ENCODE measurements at regions not wholly inside any gene's neighbourhood (a gene's known extent, or its start where the extent isn't known, plus 50 kb on each side); places are given as distances from the start of the nearest gene placed in this dataset.
"Not testable (repeated sequence)": the region's sequence is repeated elsewhere in the genome, so short reads cannot be mapped to it uniquely, and the experiment has no call there.

DNA sequence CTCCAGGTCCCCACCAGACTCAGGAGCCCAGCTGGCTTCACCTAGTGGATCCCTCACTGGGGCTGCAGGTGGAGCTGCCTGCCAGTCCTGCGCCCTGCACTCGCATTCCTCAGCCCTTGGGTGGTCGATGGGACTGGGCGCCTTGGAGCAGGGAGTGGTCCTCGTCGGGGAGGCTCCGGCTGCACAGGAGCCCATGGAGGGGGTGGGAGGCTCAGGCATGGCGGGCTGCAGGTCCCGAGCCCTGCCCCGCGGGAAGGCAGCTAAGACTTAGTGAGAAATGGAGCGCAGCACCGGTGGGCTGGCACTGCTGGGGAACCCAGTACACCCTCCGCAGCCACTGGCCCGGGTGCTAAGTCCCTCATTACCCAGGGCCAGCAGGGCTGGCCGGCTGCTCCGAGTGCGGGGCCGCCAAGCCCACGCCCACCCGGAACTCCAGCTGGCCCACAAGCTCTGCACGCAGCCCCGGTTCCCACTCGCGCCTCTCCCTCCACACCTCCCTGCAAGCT lies 203.4 kb downstream of the DSC3 start:
- not testable (repeated sequence) for DNase-seq (ENCODE audit: low read depth in 2 of 3, low spot score in 2 of 3)

- DNase-seq (ENCODE audit: low read depth in 2 of 3, low spot score in 2 of 3) = no peak
These were observed 213.8 kb downstream of the DSC3 start for GRCh38 chr18:30828700-30829099.

DNA sequence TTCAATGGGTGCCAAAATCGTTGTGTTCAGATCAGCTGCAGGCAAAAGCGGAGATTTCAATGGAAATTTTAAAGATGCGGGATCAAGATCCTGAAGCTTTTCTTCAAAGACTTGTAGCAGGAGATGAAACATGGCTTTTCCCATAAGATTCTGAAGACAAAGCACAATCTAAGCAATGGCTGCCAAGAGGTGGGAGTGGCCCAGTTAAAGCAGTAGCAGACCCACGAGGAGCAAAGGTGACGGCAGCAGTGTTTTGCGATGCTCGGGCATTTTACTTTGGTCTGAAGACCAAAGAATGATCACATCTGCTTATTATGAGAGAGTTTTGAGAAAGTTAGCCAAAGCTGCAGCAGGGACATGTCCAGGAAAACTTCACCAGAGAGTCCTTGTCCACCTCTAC lies 222.9 kb downstream of the DSC3 start:
- no peak for DNase-seq (ENCODE audit: low read depth in 2 of 3, low spot score in 2 of 3)

DNA sequence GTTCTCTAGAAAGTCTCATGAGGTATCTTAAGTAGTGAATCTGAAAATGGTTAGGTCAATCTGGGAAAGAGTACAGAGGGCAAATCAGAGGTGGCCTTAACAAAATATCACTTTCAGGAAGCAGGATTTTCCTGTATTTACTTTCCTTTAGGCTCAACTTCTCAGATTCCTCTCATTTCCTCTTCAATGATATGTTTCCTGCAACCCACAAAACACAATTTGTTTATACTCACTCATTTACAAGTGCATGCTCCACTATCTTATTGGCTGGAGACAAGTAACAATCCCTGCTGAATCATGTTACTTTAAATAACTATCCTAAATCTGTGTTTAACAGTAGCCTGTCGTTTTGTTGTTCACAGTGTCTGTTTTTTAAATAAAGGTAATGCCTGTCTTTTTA lies 228.1 kb downstream of the DSC3 start:
- no peak for DNase-seq (ENCODE audit: low read depth in 2 of 3, low spot score in 2 of 3)

DNA sequence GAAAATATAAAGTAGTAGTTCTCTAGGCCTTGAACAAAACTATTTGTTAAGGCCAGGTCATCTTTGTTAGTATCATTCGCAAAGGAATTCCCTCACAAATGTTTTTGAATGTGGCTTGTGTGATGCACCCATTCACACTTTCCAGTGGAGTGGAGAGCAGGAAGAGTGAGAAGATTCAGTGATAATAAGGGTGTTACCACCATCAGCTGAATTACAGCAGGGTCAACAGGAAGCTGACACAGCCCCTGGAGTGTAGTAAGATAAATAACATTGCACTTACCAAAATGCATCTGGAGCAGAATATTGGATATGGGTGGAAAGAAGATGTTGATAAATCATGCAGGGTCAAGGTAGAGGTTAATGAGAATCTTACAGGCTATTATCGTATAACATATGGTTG lies 231.0 kb downstream of the DSC3 start:
- no peak for DNase-seq (ENCODE audit: low read depth in 2 of 3, low spot score in 2 of 3)

GRCh38 chr18:30810580-30810979 lies 232.0 kb downstream of the DSC3 start:
- no peak for DNase-seq (ENCODE audit: low read depth in 2 of 3, low spot score in 2 of 3)

DNA sequence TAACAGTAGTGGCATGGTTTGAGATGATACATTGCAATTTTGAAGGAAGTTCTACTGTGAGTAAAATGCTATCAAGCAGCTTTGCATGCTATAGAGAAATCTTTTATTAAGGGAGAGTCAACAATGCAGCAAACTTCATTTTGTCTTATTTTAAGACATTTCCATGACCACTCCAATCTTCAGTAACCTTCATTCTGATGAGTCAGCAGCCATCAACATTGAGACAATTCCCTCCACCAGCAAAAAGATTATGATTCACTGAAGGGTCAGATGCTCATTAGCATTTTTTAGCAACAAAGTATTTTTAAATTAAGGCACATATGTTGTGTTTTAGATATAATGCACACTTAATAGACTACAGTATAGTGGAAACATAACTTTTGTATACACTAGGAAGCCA lies 235.7 kb downstream of the DSC3 start:
- no peak for DNase-seq (ENCODE audit: low read depth in 2 of 3, low spot score in 2 of 3)

- no peak for DNase-seq (ENCODE audit: low read depth in 2 of 3, low spot score in 2 of 3)
These were observed 241.7 kb downstream of the DSC3 start for GRCh38 chr18:30800800-30801199.

GRCh38 chr18:30792051-30792450 lies 250.5 kb downstream of the DSC3 start:
- no peak for DNase-seq (ENCODE audit: low read depth in 2 of 3, low spot score in 2 of 3)

DNA sequence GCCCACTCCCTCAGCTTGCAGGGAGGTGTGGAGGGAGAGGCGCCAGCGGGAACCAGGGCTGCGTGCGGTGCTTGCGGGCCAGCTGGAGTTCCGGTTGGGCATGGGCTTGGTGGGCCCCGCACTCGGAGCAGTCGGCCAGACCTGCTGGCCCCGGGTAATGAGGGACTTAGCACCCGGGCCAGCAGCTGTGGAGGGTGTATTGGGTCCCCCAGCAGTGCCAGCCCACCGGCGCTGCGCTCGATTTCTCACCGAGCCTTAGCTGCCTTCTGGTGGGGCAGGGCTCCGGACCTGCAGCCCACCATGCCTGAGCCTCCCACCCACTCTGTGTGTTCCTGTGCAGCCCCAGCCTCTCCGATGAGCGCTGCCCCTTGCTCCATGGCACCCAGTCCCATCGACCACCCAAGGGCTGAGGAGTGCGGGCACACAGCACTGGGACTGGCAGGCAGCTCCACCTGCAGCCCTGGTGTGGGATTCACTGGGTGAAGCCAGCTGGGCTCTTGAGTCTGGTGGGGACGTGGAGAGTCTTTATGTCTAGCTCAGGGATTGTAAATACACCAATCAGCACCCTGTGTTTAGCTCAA lies 254.0 kb downstream of the DSC3 start:
- DNase-seq (ENCODE audit: low read depth in 2 of 3, low spot score in 2 of 3) = not testable (repeated sequence)

DNA sequence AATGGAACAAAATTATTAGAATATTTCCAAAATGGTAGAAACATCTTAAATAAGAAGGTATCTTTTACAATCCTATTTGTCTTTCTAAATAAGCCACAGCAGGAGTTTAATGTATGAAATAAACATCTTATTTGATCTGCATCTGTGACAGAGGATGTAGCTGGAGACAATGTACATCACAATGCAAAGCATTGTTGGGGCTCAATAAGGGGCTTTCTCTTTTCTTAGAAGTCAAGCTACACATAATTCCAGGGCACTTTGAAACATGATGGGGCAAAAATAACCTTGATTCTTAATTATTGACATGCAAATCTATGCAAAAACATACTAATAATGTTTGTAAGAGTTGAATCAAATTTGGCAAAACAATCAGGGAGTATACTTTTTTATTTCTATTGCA lies 255.1 kb downstream of the DSC3 start:
- DNase-seq (ENCODE audit: low read depth in 2 of 3, low spot score in 2 of 3) = no peak

DNA sequence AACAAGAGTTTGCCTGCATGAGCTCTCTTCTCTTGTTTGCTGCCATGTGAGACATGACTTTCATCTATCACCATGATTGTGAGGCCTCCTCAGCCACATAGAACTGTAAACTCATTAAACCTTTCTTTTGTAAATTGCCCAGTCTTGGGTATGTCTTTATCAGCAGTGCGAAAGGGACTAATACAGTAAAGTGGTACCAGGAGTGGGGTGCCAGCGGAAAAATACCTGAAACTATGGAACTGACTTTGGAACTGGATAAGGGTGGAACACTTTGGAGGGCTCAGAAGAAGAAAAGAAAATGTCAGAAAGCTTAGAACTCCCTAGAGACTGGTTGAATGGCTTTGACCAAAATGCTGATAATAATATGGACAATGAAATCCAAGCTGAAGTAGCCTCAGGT lies 260.9 kb downstream of the DSC3 start:
- DNase-seq (ENCODE audit: low read depth in 2 of 3, low spot score in 2 of 3) = no peak

DNA sequence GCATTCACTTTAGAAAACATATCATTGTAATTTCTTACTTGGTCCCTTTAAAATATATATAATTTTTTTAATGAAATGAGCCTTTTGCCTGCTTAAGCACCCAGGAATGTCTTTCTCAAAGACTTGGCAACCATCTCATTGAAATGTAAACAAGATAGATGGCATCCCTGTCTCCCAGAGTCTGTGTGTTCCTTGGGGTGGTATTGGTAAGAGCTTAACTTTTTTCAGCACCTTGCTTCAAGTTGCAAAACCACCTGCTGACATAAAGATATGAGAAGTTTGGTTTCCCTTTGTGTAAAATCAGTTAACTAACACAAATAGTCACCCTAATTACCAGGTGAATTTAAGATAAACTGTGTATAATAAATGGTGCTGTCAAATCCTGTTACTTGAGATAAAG lies 266.9 kb downstream of the DSC3 start:
- DNase-seq (ENCODE audit: low read depth in 2 of 3, low spot score in 2 of 3) = no peak

DNA sequence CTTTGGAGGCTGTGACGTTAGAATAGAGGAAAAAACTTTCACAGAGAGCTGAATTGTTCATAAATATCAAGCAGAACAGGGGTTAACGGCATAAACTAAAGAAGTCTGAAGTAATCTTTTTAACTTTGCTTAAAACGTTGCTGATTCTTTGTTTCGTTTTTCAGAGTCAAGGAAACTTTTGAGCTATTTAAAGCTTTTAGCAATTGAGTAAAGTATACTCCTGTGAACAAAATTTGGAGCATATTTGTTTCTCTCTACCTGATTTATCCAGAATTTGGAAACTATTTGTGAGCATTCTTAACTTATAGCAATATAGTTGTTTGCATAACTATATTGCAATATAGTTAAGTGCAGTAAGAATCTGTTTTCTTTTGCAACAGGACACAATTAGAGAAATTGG lies 270.4 kb downstream of the DSC3 start:
- DNase-seq (ENCODE audit: low read depth in 2 of 3, low spot score in 2 of 3) = not testable (repeated sequence)

GRCh38 chr18:30766053-30766452 lies 276.5 kb downstream of the DSC3 start:
- no peak for DNase-seq (ENCODE audit: low read depth in 2 of 3, low spot score in 2 of 3)

- DNase-seq (ENCODE audit: low read depth in 2 of 3, low spot score in 2 of 3) = no peak
These were observed 277.3 kb downstream of the DSC3 start for GRCh38 chr18:30765247-30765646.

- no peak for DNase-seq (ENCODE audit: low read depth in 2 of 3, low spot score in 2 of 3)
These were observed 278.6 kb downstream of the DSC3 start for GRCh38 chr18:30763902-30764350.

DNA sequence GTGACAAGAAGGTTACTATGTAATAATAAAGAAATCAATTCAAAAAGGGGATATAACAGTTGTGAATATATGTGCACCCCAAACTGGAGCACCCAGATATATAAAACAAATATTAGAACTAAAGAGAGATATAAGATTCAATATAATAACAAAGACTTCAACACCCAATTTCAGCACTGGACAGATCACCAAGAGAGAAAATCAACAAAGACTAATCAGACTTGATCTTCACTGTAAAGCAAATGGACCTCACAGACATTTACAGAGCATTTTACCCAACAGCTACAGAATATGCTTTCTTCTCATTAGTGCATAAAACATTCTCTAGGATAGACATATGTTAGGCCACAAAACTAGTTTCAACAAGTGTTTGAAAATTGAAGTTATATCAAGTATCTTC lies 287.7 kb downstream of the DSC3 start:
- DNase-seq (ENCODE audit: low read depth in 2 of 3, low spot score in 2 of 3) = no peak

GRCh38 chr18:30748541-30748940 lies 294.0 kb downstream of the DSC3 start:
- DNase-seq (ENCODE audit: low read depth in 2 of 3, low spot score in 2 of 3) = peak in 1 of 3 donors; percentile 1

GRCh38 chr18:30746224-30746623 lies 296.3 kb downstream of the DSC3 start:
- DNase-seq (ENCODE audit: low read depth in 2 of 3, low spot score in 2 of 3) = no peak

DNA sequence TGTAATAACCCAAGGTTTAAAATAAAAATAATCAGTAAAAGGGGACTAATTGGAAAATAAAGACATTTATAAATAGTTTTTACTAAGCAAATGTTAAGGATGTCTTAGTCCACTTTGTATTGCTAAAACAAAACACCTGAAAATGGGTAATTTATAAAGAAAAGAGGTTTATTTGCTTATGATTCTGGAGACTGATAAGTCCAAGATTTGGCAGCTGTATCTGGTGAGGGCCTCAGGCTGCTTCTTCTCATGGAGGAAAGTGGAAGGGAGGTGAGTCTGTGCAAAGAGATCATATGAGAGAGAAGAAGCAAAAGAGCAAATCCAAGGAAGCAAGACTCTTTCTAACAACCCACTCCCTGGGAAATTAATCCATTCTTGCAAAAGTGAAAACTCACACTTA lies 299.5 kb downstream of the DSC3 start:
- DNase-seq (ENCODE audit: low read depth in 2 of 3, low spot score in 2 of 3) = no peak

GRCh38 chr18:30730915-30731314 lies 311.6 kb downstream of the DSC3 start:
- DNase-seq (ENCODE audit: low read depth in 2 of 3, low spot score in 2 of 3) = no peak

- no peak for DNase-seq (ENCODE audit: low read depth in 2 of 3, low spot score in 2 of 3)
These were observed 314.7 kb downstream of the DSC3 start for GRCh38 chr18:30727849-30728248.

Measured in hematopoietic multipotent progenitor cell (in vitro differentiated cells).